ENCODE measurements at regions not wholly inside any gene's neighbourhood (a gene's known extent, or its start where the extent isn't known, plus 50 kb on each side); places are given as distances from the start of the nearest gene placed in this dataset.

- intact Hi-C loops (cut with DNase I), result no loop called here
- Histone ChIP-seq H3K9me3 (ENCODE audit: control insufficient read depth in 2 of 3, insufficient read depth in 1 of 3, low read length in 3 of 3) (no peaks in the 10 kb centered on the region), H3K4me1 (ENCODE audit: control insufficient read depth in 2 of 3, insufficient read depth in 2 of 3, low read depth in 1 of 3, low read length in 3 of 3) (no peaks in the 10 kb centered on the region), H3K4me3 (ENCODE audit: low read length in 3 of 3) (no peak overlapping the region), H3K9ac (ENCODE audit: low read length in 3 of 3) (no peak overlapping the region), H3K27me3 (ENCODE audit: control insufficient read depth, insufficient read depth, low read length) (no peaks in the 10 kb centered on the region), H3K27ac (ENCODE audit: low read depth in 2 of 2, low read length in 2 of 2) (no peak overlapping the region), H3K36me3 (ENCODE audit: control insufficient read depth in 2 of 3, insufficient read depth in 3 of 3, low read length in 3 of 3) (no peaks in the 10 kb centered on the region)
- DNase-seq (peak in 3 of 5 donors; percentile 7 to 68 (median 23)), FAIRE-seq (no peak)
- TF ChIP-seq CTCF (IDR thresholded peaks at IDR 0.05; ENCODE audit: borderline replicate concordance, extremely low read depth, insufficient read depth), result no peak
Measured at GRCh38 chr11:134529212-134530096, 117.4 kb upstream of the B3GAT1 start.

- Histone ChIP-seq H3K27ac (ENCODE audit: low read depth in 2 of 2, low read length in 2 of 2) (no peak overlapping the region), H3K4me3 (ENCODE audit: low read length in 3 of 3) (no peak overlapping the region), H3K36me3 (ENCODE audit: control insufficient read depth in 2 of 3, insufficient read depth in 3 of 3, low read length in 3 of 3) (no peaks in the 10 kb centered on the region), H3K4me1 (ENCODE audit: control insufficient read depth in 2 of 3, insufficient read depth in 2 of 3, low read depth in 1 of 3, low read length in 3 of 3) (no peaks in the 10 kb centered on the region), H3K9ac (ENCODE audit: low read length in 3 of 3) (no peak overlapping the region), H3K9me3 (ENCODE audit: control insufficient read depth in 2 of 3, insufficient read depth in 1 of 3, low read length in 3 of 3) (no peaks in the 10 kb centered on the region), H3K27me3 (ENCODE audit: control insufficient read depth, insufficient read depth, low read length) (no peaks in the 10 kb centered on the region)
- DNase-seq (peak in 1 of 5 donors; percentile 24), FAIRE-seq (no peak)
- TF ChIP-seq CTCF (IDR thresholded peaks at IDR 0.05; ENCODE audit: borderline replicate concordance, extremely low read depth, insufficient read depth), result no peak
- intact Hi-C loops (cut with DNase I), result no loop called here
Measured at GRCh38 chr11:134528453-134528852, 116.4 kb upstream of the B3GAT1 start.

- no peaks in the 10 kb centered on the region for H3K27me3 ChIP-seq (ENCODE audit: control insufficient read depth, insufficient read depth, low read length)
- H3K9ac ChIP-seq (ENCODE audit: low read length in 3 of 3), result no peak overlapping the region
- intact Hi-C loops (cut with DNase I), result no loop called here
- no peak for TF ChIP-seq CTCF (IDR thresholded peaks at IDR 0.05; ENCODE audit: borderline replicate concordance, extremely low read depth, insufficient read depth)
- no peaks in the 10 kb centered on the region for H3K9me3 ChIP-seq (ENCODE audit: control insufficient read depth in 2 of 3, insufficient read depth in 1 of 3, low read length in 3 of 3)
- no peaks in the 10 kb centered on the region for H3K36me3 ChIP-seq (ENCODE audit: control insufficient read depth in 2 of 3, insufficient read depth in 3 of 3, low read length in 3 of 3)
- H3K4me3 ChIP-seq (ENCODE audit: low read length in 3 of 3), result no peak overlapping the region
- H3K4me1 ChIP-seq (ENCODE audit: control insufficient read depth in 2 of 3, insufficient read depth in 2 of 3, low read depth in 1 of 3, low read length in 3 of 3), result no peaks in the 10 kb centered on the region
- FAIRE-seq, result no peak
- no peak overlapping the region for H3K27ac ChIP-seq (ENCODE audit: low read depth in 2 of 2, low read length in 2 of 2)
- peak in 3 of 5 donors; percentile 2 to 19 (median 15) for DNase-seq
Measured at GRCh38 chr11:134527382-134528243, 115.6 kb upstream of the B3GAT1 start.
